Lung microvascular endothelial cell (primary cell): ENCODE measurements at regions not wholly inside any gene's neighbourhood (a gene's known extent, or its start where the extent isn't known, plus 50 kb on each side); places are given as distances from the start of the nearest gene placed in this dataset.

Experiments
- DNase-seq, 2 donors: peaks; one replicate each; pipeline versions ENCODE4 v3.0.0 to v3.0.0-alpha.2; 2010; ENCODE audit warnings: low read depth in 2 of 2

DNA sequence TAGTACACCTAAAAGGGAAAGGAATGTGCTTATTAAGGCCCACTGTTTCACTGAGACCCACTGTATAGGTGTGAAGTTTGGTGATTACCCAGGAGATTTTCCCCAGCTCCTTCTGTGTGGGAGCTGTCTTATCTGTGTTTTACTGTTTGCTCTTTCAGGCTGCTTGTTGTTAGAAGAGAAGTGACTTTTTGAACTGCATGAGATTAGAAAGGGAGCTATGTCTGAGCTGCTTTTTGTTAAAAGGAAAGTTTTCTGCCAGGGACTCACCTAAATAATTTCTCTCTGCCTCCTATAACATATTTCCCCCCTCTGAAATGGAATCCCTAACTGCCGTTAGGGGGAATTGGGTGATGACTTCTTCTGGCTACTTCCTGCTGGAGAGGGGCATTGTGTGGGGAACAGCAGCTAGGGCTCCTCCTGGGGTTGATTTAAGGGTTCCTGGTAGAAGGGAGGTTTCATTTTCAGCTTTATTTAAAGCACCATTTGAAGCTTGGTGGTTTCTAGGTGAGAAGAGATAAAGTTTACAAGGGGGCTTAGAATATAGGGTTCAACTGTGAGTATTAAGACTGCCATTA, 77.1 kb upstream of the ATP11B start:
- no peak for DNase-seq

DNA sequence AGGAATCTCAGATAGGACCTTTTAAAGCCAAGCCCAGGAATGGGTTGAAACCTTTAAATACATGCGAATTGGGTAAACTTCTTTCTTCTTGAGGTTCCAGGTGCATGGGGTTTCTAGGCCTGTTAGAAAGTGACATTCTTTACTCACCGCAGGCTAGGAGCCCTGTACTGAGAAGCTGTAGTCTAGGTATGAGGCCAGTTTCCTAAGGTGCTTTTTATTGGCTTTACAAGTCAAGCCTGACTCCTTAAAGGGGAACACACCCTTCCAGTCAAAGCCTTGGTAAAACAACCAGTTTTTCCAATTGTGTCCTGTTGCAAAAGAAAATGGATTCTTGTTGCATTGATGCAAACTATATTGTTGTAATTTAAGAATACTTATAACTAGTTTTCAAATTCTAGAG, 76.1 kb upstream of the ATP11B start:
- no peak for DNase-seq

DNA sequence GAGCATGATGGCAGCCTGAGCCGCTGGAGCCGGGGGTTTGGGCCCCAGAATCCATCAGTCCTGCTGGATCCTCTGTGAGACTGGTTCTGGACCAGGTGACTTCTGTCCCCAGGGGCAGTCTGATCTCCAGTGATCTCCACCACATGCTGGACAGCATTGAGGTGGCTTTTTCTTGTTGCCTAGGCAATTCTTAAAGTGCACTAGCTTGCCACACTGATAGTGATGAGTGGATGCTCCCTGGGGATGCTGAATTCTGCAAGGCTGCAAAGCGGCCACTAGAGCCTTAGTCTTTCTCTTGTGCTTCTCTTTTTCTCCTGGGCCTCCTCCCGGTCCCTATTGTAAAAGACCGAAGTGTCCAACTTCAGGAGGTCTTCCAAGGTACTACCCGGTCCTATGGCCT, 70.4 kb upstream of the ATP11B start:
- DNase-seq: no peak

DNA sequence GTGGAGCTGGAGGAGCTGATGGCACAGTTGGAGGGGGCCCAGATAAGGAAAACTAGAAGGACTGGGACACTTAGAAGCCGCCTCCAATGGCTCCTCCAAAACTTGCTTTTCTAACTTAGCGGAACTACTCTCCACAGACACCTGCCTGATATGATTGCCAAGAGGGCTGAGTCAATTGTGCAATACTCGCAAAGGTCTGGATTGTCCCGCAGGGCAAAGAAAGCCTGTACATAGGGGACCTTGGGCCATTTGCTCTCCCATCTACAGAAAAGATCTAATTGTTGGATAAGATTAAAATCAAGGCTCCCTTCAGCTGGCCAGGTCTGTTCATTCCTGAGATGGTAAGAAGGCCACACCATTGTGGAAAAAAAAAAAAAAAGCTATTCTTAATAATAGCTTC, 69.7 kb upstream of the ATP11B start:
- no peak for DNase-seq

DNA sequence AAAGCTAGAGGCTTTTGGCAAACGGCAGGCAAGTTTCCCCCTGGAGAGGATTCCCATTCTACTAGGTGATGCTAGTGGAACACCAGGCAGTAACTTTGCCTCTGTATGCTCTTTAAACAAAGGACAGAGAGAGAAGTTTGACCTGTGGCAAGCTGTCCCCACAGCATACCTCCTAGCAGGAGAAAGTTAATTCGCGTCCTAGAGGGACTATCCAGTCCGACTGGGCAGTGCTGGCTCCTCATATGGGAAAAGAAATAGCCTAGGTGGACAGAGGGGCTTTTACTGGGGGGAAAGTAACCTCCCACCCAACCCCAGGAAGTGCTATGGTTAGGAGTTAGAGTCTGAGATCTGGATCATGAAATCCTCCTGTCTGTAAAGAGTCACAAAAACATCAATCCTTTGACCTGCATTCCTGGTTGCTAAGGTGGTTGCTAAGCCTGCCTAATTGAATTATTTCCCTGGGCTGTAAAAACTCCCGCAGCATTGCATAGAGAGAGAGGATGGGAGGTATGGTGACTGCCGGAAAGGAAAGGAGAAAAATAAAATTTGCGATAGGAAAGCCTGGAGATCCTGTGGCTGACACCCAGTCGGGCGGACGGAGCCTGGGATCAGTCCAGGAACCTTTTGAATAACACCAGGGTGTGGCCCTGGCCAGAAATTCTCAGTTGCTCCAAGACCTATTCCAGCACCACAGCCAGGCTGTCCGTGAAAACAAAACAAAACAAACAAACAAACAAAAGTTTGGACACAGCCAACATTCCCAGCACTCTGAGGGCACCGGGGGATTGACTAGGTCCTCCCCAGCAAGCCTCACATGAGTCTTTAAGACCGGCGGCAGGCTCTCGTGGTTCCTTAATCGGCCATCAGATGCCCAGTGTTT, 67.7 kb upstream of the ATP11B start:
- DNase-seq: peak in 1 of 2 donors; percentile 72

DNA sequence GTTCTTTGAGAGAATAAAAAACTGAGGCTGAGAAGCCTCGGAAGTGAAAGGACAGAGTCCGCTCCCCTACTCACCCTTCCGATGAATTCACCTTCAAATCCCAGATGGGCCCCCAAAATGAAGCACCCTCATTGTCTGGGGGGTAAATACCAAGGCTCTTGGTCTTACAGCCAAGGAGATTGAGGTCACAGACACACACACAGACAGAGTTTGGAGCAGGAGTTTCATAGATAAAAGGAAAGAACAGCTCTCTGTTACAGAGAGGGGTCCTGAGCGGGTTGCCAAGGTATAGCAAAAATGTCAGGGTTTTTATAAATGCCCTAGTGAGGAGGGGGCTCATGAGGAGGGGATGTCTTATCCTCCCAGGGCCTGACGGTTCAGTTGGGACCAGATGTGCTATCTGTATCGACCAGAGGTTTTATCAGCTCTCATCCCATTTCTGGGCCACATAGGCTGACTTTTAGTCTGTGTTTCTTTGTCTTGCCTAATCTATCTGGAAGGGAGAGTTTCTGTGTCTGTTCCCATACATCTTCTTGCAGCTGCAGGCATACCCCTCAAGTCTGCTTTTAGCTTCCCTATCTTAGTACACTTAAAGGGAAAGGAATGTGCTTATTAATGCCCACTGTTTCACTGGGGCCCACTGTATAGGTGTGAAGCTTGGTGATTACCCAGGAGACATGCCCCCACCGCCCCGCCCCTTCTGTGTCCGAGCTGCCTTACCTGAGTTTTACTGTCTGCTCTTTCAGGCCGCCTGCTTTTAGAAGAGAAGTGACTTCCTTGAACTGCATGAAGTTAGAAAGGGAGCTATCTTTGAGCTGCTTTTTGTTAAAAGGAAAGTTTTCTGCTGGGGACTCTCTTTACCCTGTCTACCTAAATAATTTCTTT, 66.8 kb upstream of the ATP11B start:
- no peak for DNase-seq

DNA sequence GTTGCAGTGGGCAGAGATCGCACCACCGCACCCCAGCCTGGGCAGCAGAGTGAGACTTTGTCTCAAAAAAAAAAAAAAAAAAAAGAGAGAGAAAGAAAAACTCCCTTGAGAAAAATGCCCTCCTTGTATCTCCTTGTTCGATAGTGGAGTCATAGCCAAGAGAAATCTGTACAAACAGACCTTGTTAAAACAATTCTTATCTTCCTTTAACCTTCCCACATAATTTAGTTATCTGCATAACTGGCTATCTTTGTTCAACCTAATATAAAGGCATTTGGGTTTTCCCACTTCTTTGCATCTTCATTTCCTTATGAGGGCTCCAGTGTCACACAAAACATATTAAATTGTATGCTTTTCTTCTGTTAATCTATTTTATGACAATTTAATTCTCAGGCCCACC, 65.1 kb upstream of the ATP11B start:
- no peak for DNase-seq

DNA sequence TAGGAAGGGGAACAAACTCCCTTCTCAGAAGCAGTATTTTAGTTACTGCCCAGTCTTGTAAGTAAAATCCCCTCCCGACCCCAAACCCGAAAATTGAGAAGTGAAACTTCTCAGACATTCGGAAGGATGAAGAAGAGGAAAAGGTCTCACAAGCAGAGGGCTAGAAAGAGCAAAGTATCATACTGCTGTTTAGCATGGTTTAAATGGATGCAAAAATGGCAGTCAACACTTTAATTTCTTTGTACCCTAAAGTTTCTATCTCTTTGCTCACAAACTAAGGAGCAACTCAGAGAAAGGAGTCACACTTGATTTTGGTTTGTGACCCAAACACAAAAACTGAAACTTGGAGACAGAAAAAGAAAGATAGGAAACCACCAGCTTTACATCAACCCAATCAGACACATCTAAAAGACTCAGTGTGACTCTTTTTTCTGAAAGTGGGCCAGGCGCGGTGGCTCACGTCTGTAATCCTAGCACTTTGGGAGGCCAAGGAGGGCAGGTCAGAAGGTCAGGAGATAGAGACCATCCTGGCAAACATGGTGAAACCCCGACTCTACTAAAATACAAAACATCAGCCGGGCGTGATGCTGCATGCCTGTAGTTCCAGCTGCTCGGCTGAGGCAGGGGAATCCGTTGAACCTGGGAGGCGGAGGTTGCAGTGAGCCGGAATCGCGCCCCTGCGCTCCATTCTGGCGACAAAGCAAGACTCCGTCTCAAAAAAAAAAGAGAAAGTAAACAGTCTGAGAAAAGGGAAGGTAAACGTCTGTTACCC, 63.2 kb upstream of the ATP11B start:
- DNase-seq: no peak

DNA sequence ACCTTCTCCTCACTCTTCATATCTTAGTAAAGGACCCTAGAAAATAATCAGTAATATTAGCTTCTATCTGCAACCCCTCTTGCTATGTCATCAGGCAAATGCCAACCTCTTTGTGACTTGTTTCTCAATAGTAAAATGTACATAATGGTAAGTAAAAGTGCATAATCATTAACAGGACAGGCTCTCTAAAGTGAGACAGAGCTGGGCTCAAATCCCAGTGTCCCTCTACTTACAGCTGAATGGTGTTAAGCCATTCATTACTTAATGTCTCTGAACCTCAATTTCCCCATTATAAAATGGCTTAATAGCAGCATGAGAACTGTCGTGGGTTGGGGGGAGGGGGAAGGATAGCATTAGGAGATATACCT, 62.6 kb upstream of the ATP11B start:
- no peak for DNase-seq

DNA sequence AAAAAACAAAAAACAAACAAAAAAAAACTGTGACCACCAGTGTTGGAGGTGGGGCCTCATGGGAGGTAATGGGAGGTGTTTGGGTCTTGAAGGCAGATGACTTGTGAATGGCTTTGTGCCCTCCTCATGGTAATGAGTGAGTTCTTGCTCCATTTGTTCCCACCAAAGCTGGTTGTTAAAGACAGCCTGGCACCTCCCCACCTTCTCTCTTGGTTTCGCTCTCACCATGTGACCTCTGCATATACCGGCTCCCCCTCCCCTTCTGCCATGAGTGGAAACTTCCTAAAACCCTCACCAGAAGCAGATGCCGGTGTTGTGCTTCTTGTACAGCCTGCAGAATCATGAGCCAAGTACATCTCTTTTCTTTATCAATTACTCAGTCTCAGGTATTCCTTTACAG, 61.5 kb upstream of the ATP11B start:
- DNase-seq: no peak

DNA sequence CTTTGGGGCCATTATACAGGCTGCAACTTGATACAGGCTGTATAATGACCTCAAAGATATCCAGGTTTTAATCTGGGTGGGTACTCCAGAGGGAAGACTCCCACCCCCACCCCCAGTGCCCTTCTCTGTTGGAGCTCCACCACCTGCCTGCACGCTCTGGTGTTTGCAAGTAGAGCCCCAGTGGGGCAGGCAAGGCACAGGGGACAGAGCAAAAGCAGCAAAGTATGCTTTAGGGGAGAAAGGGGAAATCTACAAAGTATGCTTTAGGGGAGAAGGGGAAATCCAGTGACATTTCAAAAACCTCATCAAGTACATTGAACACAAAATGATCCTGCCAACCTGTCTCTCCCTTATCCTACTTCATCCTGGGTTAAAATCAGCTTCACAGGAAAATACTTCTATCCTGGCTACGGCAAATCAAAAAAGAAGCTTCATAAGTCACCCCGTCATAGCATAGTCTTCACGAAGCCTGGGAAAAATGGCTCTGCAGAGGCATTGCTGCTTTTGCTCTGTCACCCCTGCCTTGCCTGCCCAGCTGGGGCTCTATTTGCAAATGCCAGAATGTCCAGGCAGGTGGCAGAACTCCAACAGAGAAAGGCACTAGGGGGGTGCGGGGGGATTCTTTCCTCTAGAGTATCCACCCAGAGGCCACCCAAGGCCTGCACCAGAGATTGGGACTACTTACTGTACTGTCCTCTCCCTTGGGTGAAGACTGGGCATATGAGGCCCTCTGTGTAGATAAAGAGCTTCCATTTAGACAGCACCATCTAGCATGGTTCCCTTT, 60.9 kb upstream of the ATP11B start:
- no peak for DNase-seq

DNA sequence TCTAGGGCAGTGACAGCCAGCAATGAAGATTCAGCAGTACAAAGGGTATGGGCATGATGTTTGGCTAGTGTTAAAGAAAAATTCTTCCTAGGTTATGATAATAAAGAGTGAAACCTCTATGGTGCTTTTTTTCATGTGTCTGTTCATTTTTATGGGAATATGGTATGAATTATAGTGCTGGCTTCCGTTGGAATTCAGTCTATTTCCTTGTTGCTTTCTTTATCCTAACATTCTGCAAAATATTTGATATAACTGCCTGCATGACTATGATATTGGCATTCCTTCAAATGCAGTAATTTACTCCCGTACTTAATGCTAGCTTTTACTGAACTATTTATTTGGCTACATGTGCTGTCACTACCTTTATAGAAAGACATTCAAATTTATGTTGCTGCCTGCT, 57.6 kb upstream of the ATP11B start:
- peak; percentile 54 to 90 for DNase-seq

DNA sequence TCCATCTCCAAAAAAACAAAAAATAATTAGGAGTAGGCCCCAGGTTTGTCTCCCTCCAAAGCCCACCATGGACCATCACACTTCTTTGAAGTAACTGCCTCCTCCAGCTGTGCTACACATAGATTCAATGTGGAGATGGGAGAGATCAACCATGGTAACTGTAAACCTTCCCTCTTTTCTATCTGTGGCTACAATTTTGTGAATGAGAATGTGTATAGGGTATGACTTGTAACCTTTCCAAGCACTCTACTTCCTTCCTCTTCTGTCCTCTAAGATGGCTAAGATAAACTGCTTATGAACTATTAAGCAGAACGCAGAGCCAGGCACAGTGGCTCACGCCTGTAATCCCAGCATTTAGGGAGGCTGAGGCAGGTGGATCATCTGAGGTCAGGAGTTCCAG, 55.5 kb upstream of the ATP11B start:
- no peak for DNase-seq

DNA sequence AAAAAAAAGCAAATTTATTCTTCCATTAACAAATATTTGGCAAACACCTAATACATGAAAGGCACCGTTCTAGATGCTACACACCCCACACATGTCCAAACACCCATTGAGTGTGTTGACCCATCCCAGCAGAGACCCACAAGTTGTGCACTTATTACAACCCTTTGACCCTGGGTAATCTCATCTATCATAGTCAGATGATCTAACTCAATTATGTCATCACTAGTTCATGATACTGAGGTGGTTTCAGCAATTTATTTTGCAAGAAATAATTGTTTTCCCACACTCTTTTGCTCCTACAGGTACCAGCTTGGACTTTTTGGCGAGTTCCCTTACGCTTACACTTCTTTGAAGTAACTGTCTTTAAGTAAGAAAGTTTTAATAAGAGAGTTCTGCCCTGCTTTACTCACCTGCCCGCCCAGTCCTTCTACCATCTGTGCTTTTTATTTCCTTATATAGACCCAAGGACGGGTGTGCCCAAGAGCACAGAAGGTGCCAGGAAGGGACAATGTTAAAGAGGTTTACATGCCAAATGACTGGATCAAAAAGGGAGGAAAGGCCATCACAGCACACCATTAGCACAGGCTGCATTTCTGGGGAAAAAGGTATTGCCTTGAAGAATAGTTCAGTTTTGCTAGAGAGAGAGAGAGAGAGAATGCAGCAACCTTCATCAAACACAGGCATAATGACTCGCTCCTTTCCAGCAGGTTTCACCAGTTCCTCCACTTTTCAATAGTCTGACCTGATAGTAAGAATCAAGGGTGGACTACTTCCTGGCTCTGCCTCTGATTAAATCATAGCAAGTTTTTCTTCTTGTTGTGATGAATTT, 54.5 kb upstream of the ATP11B start:
- no peak for DNase-seq

DNA sequence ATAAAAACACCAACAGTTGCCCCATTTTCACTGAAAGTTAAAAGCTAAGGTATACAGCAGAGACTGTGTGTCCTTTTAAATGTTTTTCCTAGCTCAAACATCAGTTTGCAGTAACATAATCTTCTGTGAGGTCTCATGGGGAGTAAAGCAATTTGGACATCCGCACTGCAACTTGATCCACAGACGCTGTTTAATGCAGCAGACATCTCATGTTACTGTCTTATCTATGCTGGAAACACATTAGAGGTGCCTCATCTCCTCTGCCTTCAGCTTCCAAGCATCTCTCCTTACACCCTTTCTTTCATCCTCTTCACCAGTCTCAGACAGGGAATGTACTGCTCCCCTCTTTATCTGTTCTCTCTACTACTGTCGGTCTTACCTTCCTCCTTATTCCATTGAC, 53.7 kb upstream of the ATP11B start:
- no peak for DNase-seq

DNA sequence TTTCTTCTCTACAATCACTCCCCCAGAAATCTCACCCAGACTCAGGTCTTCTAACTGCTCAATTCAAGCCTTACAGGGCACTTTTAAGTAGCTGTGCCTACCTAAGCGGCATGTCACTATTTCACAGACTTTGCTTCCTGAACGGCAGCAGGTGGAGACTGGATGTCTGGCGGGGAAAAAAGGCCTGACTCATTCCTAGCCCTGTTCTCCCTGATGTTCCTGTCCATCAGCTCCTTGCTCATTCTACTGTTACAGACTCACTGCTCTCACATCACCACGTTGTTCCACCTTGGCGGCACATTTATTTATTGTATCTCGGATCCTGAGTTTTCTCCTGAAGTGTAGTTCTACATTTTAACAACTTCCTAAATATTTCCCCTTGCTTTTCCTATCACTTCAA, 52.6 kb upstream of the ATP11B start:
- peak; percentile 33 to 82 for DNase-seq

DNA sequence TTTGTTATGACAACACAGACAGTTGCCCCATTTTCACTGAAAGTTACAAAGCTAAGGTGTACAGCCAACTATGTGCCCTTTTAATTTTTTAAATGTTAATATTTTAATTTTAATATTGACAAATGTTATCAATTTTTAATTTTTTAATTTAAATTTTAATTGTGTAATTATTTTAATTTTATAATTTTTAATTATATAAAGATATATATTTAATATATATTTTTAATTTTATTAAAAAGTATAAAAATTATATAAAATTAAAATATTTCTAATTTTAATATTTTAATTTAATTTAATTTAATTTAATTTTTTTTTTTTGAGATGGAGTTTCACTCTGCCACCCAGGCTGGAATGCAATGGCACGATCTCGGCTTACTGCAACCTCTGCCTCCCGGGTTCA, 52.1 kb upstream of the ATP11B start:
- DNase-seq: no peak
